ENCODE measurements at regions not wholly inside any gene's neighbourhood (a gene's known extent, or its start where the extent isn't known, plus 50 kb on each side); places are given as distances from the start of the nearest gene placed in this dataset.

GRCh38 chrX:125826774-125827451, 339.2 kb downstream of the DCAF12L2 start:
- no peak for DNase-seq

GRCh38 chrX:125846271-125846670, 319.8 kb downstream of the DCAF12L2 start:
- no peak for DNase-seq

- DNase-seq = no peak
Observed at GRCh38 chrX:125850693-125851092, 315.4 kb downstream of the DCAF12L2 start.

GRCh38 chrX:125883169-125883568, 282.9 kb downstream of the DCAF12L2 start:
- no peak for DNase-seq

GRCh38 chrX:125894947-125895346, 271.1 kb downstream of the DCAF12L2 start:
- no peak for DNase-seq

- DNase-seq = no peak
Observed at GRCh38 chrX:125895518-125895917, 270.6 kb downstream of the DCAF12L2 start.

GRCh38 chrX:125926295-125926694, 239.8 kb downstream of the DCAF12L2 start:
- DNase-seq = no peak

- no peak for DNase-seq
Observed at GRCh38 chrX:125940985-125941384, 225.1 kb downstream of the DCAF12L2 start.

- DNase-seq = no peak
Observed at GRCh38 chrX:125947501-125947900, 218.6 kb downstream of the DCAF12L2 start.

GRCh38 chrX:125952973-125953372, 213.1 kb downstream of the DCAF12L2 start:
- no peak for DNase-seq

- no peak for DNase-seq
Observed at GRCh38 chrX:125953814-125954213, 212.3 kb downstream of the DCAF12L2 start.

GRCh38 chrX:125954236-125954635, 211.9 kb downstream of the DCAF12L2 start:
- no peak for DNase-seq

- DNase-seq = no peak
Observed at GRCh38 chrX:125977851-125978250, 188.2 kb downstream of the DCAF12L2 start.

GRCh38 chrX:125998432-125998831, 167.7 kb downstream of the DCAF12L2 start:
- DNase-seq = peak; percentile 2 to 9

GRCh38 chrX:126027229-126027628, 138.9 kb downstream of the DCAF12L2 start:
- DNase-seq = no peak

- no peak for DNase-seq
Observed at GRCh38 chrX:126030021-126030420, 136.1 kb downstream of the DCAF12L2 start.

GRCh38 chrX:126063984-126064383, 102.1 kb downstream of the DCAF12L2 start:
- no peak for DNase-seq

GRCh38 chrX:126064901-126065541, 101.1 kb downstream of the DCAF12L2 start:
- DNase-seq = no peak

- no peak for DNase-seq
Observed at GRCh38 chrX:126065901-126066660, 100.0 kb downstream of the DCAF12L2 start.

All from Kasumi-1 (cell line).